KMS-11 (cell line): ENCODE measurements at regions not wholly inside any gene's neighbourhood (a gene's known extent, or its start where the extent isn't known, plus 50 kb on each side); places are given as distances from the start of the nearest gene placed in this dataset.

Source experiments
- H2AFZ ChIP-seq: fragments of 200-600 bp; sonication (generic); 2 replicates; pipeline ENCODE4 v1.6.1; 2016; ENCODE audit warnings: antibody characterized with exemption, mixed run types, low read depth
- H3K27ac ChIP-seq: fragments of 200-600 bp; sonication (generic); 2 replicates; pipeline ENCODE4 v1.6.1; 2016; ENCODE audit warnings: mild to moderate bottlenecking, mixed run types
- H3K27me3 ChIP-seq: fragments of 200-600 bp; sonication (generic); 2 replicates; pipeline ENCODE4 v1.6.1; 2017; ENCODE audit warnings: mild to moderate bottlenecking, low read depth, mixed run types, moderate library complexity; ENCODE audit not compliant: insufficient read depth
- H3K36me3 ChIP-seq: fragments of 200-600 bp; sonication (generic); 2 replicates; pipeline ENCODE4 v1.6.1; 2017; ENCODE audit warnings: mild to moderate bottlenecking, mixed run types; ENCODE audit not compliant: insufficient read depth
- H3K4me1 ChIP-seq: fragments of 200-600 bp; sonication (generic); 2 replicates; pipeline ENCODE4 v1.6.1; 2016; ENCODE audit warnings: mild to moderate bottlenecking, low read depth, mixed run types; ENCODE audit not compliant: poor library complexity, severe bottlenecking
- H3K4me2 ChIP-seq: fragments of 200-600 bp; sonication (generic); 2 replicates; pipeline ENCODE4 v1.7.0; 2016; ENCODE audit warnings: mild to moderate bottlenecking, mixed run types
- H3K4me3 ChIP-seq: fragments of 200-600 bp; sonication (generic); IDR thresholded peaks from 2 replicates; pipeline ENCODE4 v1.6.1; 2017; ENCODE audit warnings: low read depth, low read length, mixed read lengths; ENCODE audit not compliant: insufficient read depth
- H3K79me2 ChIP-seq: fragments of 200-600 bp; sonication (generic); 2 replicates; pipeline ENCODE4 v1.6.1; 2016; ENCODE audit warnings: low read depth, mixed run types; ENCODE audit not compliant: insufficient read depth
- H3K9ac ChIP-seq: fragments of 200-600 bp; sonication (generic); 2 replicates; pipeline ENCODE4 v1.6.1; 2016; ENCODE audit warnings: mild to moderate bottlenecking, mixed run types
- H4K20me1 ChIP-seq: fragments of 200-600 bp; sonication (generic); 2 replicates; pipeline ENCODE4 v1.6.1; 2016; ENCODE audit warnings: mild to moderate bottlenecking, mixed run types; ENCODE audit not compliant: insufficient read depth
- CTCF ChIP-seq: fragments of 200-600 bp; sonication (generic); conservative IDR thresholded peaks from 2 replicates; pipeline ENCODE4 v1.6.1; 2017; ENCODE audit warnings: low read depth, mild to moderate bottlenecking, antibody characterized with exemption, low read length, moderate library complexity, mixed read lengths

DNA sequence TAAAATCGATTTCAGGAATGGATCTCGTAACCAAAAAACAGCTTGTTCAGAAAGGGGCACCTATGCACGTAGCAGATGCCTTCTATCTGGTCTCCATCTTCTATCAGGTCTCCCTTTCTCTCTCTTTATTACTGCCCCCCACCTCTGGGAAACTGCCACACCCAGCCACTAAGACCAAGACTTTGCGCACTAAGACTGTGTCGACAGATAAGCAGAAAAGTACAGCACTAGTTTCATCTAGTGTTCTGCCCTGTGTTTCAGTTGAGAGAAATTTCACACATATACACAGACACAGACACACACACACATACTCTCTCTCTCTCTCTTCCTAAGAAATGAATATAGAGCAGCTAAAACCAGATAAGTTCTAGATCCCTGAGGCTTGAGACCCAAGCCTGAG, 210.1 kb upstream of the MAP3K1 start:
- Histone ChIP-seq H3K9ac (no peak overlapping the region), H3K27ac (no peak overlapping the region), H3K4me3 (no peak overlapping the region), H3K36me3 (no peaks in the 10 kb centered on the region), H2AFZ (no peak overlapping the region), H4K20me1 (no peaks in the 10 kb centered on the region), H3K79me2 (no peaks in the 10 kb centered on the region), H3K27me3 (no peaks in the 10 kb centered on the region), H3K4me1 (peaks cover 24% of the 10 kb centered on the region), H3K4me2 (no peak overlapping the region)
- no peak for TF ChIP-seq CTCF

GRCh38 chr5:56601641-56602071, 213.7 kb upstream of the MAP3K1 start:
- Histone ChIP-seq H3K4me3 (no peak overlapping the region), H3K36me3 (no peaks in the 10 kb centered on the region), H3K27ac (no peak overlapping the region), H3K27me3 (no peaks in the 10 kb centered on the region), H4K20me1 (no peaks in the 10 kb centered on the region), H3K4me1 (peaks cover 34% of the 10 kb centered on the region), H2AFZ (no peak overlapping the region), H3K79me2 (no peaks in the 10 kb centered on the region), H3K9ac (no peak overlapping the region), H3K4me2 (no peak overlapping the region)
- TF ChIP-seq CTCF = no peak

GRCh38 chr5:56598941-56599340, 216.4 kb upstream of the MAP3K1 start:
- no peaks in the 10 kb centered on the region for H3K79me2 ChIP-seq
- H3K27me3 ChIP-seq = no peaks in the 10 kb centered on the region
- no peaks in the 10 kb centered on the region for H4K20me1 ChIP-seq
- H3K4me2 ChIP-seq = no peak overlapping the region
- H3K9ac ChIP-seq = no peak overlapping the region
- peaks cover 34% of the 10 kb centered on the region for H3K4me1 ChIP-seq
- H3K36me3 ChIP-seq = no peaks in the 10 kb centered on the region
- H3K27ac ChIP-seq = no peak overlapping the region
- no peak overlapping the region for H3K4me3 ChIP-seq
- no peak for TF ChIP-seq CTCF
- no peak overlapping the region for H2AFZ ChIP-seq

DNA sequence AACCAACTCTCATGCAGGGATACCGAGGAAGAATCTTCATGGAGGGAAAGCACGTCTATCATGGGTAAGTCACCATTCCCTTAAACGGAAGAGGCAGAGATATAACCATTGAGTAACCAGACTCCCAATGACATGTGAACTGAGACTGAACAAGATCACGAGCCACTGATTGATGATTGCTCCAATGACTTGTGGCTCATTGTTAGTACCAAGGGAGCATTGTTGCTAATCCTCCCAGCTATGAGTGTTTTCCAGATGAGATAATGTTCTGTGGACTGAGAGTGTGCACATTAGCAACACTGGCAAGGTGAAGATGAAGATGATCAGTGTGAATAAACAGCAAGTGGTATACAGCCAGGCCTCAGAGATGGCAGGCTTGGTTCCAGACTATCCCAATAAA, 219.2 kb upstream of the MAP3K1 start:
- peaks cover 13% of the 10 kb centered on the region for H3K4me1 ChIP-seq
- H3K27ac ChIP-seq = no peak overlapping the region
- no peaks in the 10 kb centered on the region for H3K36me3 ChIP-seq
- no peaks in the 10 kb centered on the region for H4K20me1 ChIP-seq
- no peak for TF ChIP-seq CTCF
- no peak overlapping the region for H3K4me2 ChIP-seq
- H3K9ac ChIP-seq = no peak overlapping the region
- H3K79me2 ChIP-seq = no peaks in the 10 kb centered on the region
- no peak overlapping the region for H2AFZ ChIP-seq
- no peak overlapping the region for H3K4me3 ChIP-seq
- H3K27me3 ChIP-seq = no peaks in the 10 kb centered on the region
